KMS-11 (cell line): ENCODE measurements at regions not wholly inside any gene's neighbourhood (a gene's known extent, or its start where the extent isn't known, plus 50 kb on each side); places are given as distances from the start of the nearest gene placed in this dataset.

ENCODE experiments used
- H2AFZ ChIP-seq: fragments of 200-600 bp; sonication (generic); 2 replicates; pipeline ENCODE4 v1.6.1; 2016; ENCODE audit warnings: antibody characterized with exemption, mixed run types, low read depth
- H3K27ac ChIP-seq: fragments of 200-600 bp; sonication (generic); 2 replicates; pipeline ENCODE4 v1.6.1; 2016; ENCODE audit warnings: mild to moderate bottlenecking, mixed run types
- H3K27me3 ChIP-seq: fragments of 200-600 bp; sonication (generic); 2 replicates; pipeline ENCODE4 v1.6.1; 2017; ENCODE audit warnings: mild to moderate bottlenecking, low read depth, mixed run types, moderate library complexity; ENCODE audit not compliant: insufficient read depth
- H3K36me3 ChIP-seq: fragments of 200-600 bp; sonication (generic); 2 replicates; pipeline ENCODE4 v1.6.1; 2017; ENCODE audit warnings: mild to moderate bottlenecking, mixed run types; ENCODE audit not compliant: insufficient read depth
- H3K4me1 ChIP-seq: fragments of 200-600 bp; sonication (generic); 2 replicates; pipeline ENCODE4 v1.6.1; 2016; ENCODE audit warnings: mild to moderate bottlenecking, low read depth, mixed run types; ENCODE audit not compliant: poor library complexity, severe bottlenecking
- H3K4me2 ChIP-seq: fragments of 200-600 bp; sonication (generic); 2 replicates; pipeline ENCODE4 v1.7.0; 2016; ENCODE audit warnings: mild to moderate bottlenecking, mixed run types
- H3K4me3 ChIP-seq: fragments of 200-600 bp; sonication (generic); IDR thresholded peaks from 2 replicates; pipeline ENCODE4 v1.6.1; 2017; ENCODE audit warnings: low read depth, low read length, mixed read lengths; ENCODE audit not compliant: insufficient read depth
- H3K79me2 ChIP-seq: fragments of 200-600 bp; sonication (generic); 2 replicates; pipeline ENCODE4 v1.6.1; 2016; ENCODE audit warnings: low read depth, mixed run types; ENCODE audit not compliant: insufficient read depth
- H3K9ac ChIP-seq: fragments of 200-600 bp; sonication (generic); 2 replicates; pipeline ENCODE4 v1.6.1; 2016; ENCODE audit warnings: mild to moderate bottlenecking, mixed run types
- H4K20me1 ChIP-seq: fragments of 200-600 bp; sonication (generic); 2 replicates; pipeline ENCODE4 v1.6.1; 2016; ENCODE audit warnings: mild to moderate bottlenecking, mixed run types; ENCODE audit not compliant: insufficient read depth
- CTCF ChIP-seq: fragments of 200-600 bp; sonication (generic); conservative IDR thresholded peaks from 2 replicates; pipeline ENCODE4 v1.6.1; 2017; ENCODE audit warnings: low read depth, mild to moderate bottlenecking, antibody characterized with exemption, low read length, moderate library complexity, mixed read lengths

GRCh38 chr14:22390195-22390594 lies 198.8 kb downstream of the DAD1 start:
- H3K9ac ChIP-seq, result no peak overlapping the region
- peaks cover 51% of the 10 kb centered on the region for H3K4me1 ChIP-seq
- H3K27me3 ChIP-seq, result no peaks in the 10 kb centered on the region
- no peak overlapping the region for H3K27ac ChIP-seq
- no peak overlapping the region for H3K4me3 ChIP-seq
- H3K36me3 ChIP-seq, result no peaks in the 10 kb centered on the region
- H3K4me2 ChIP-seq, result no peak overlapping the region
- no peaks in the 10 kb centered on the region for H4K20me1 ChIP-seq
- no peaks in the 10 kb centered on the region for H3K79me2 ChIP-seq
- H2AFZ ChIP-seq, result no peak overlapping the region
- no peak for TF ChIP-seq CTCF

- Histone ChIP-seq H3K27me3 (no peaks in the 10 kb centered on the region), H3K4me3 (no peak overlapping the region), H3K27ac (no peak overlapping the region), H3K79me2 (no peaks in the 10 kb centered on the region), H4K20me1 (no peaks in the 10 kb centered on the region), H3K36me3 (no peaks in the 10 kb centered on the region), H3K4me1 (peaks cover 51% of the 10 kb centered on the region), H3K9ac (no peak overlapping the region), H2AFZ (no peak overlapping the region), H3K4me2 (no peak overlapping the region)
- no peak for TF ChIP-seq CTCF
Observed at GRCh38 chr14:22388669-22389595, 200.1 kb downstream of the DAD1 start.

GRCh38 chr14:22387776-22388241 lies 201.2 kb downstream of the DAD1 start:
- Histone ChIP-seq H3K4me1 (peaks cover 41% of the 10 kb centered on the region), H2AFZ (peak overlapping the region; percentile 55), H3K4me3 (no peak overlapping the region), H3K4me2 (no peak overlapping the region), H3K79me2 (no peaks in the 10 kb centered on the region), H3K36me3 (no peaks in the 10 kb centered on the region), H3K9ac (no peak overlapping the region), H3K27ac (no peak overlapping the region), H4K20me1 (no peaks in the 10 kb centered on the region), H3K27me3 (no peaks in the 10 kb centered on the region)
- TF ChIP-seq CTCF, result peak; percentile 39; the same call in 1 of the 2 replicates

GRCh38 chr14:22386924-22387775 lies 201.9 kb downstream of the DAD1 start:
- Histone ChIP-seq H3K4me1 (peaks cover 35% of the 10 kb centered on the region), H3K9ac (no peak overlapping the region), H4K20me1 (no peaks in the 10 kb centered on the region), H3K27ac (no peak overlapping the region), H3K4me3 (no peak overlapping the region), H3K36me3 (no peaks in the 10 kb centered on the region), H3K4me2 (0 out of 2 replicates have a peak overlapping the region, but pooled peaks have one; percentile 6), H3K27me3 (no peaks in the 10 kb centered on the region), H2AFZ (peak overlapping the region; percentile 55), H3K79me2 (no peaks in the 10 kb centered on the region)
- peak; percentile 80 for TF ChIP-seq CTCF
